ENCODE measurements at regions not wholly inside any gene's neighbourhood (a gene's known extent, or its start where the extent isn't known, plus 50 kb on each side); places are given as distances from the start of the nearest gene placed in this dataset.

- TF ChIP-seq CTCF (IDR thresholded peaks at IDR 0.05 in 4 of 5, conservative IDR thresholded peaks at IDR 0.05 in 1 of 5) (no peak), POLR2A (IDR thresholded peaks at IDR 0.05) (no peak)
These were observed 515.4 kb downstream of the RAB38 start for GRCh38 chr11:87659807-87660206.
